Psoas muscle (tissue), 7 donors: ENCODE measurements at regions not wholly inside any gene's neighbourhood (a gene's known extent, or its start where the extent isn't known, plus 50 kb on each side); places are given as distances from the start of the nearest gene placed in this dataset.
A peak's percentile ranks its signal among the peaks of the same experiment; 100 is the strongest.

Experiments used
- ATAC-seq, 4 donors: fragments of 200-7000 bp; cut with Tn5 transposase; one replicate each; pipeline ENCODE4 v1.9.1; 2020; ENCODE audit warnings: moderate library complexity in 3 of 4, mild to moderate bottlenecking in 2 of 4
- DNase-seq, 2 donors: peaks; one replicate each; pipeline ENCODE4 v3.0.0-alpha.2; 2020
- H3K27ac ChIP-seq: fragments of 200-600 bp; one replicate; pipeline ENCODE4 v1.8.0; 2022
- H3K27me3 ChIP-seq, 3 donors: fragments of 200-600 bp in 1 of 3; one replicate each; pipeline versions ENCODE4 v1.6.1 to v1.8.0; 2013 to 2022; ENCODE audit warnings: low read length in 2 of 3, mild to moderate bottlenecking in 2 of 3, moderate library complexity in 1 of 3; ENCODE audit not compliant: insufficient read depth in 3 of 3
- H3K36me3 ChIP-seq, 2 donors: fragments of 200-600 bp in 1 of 2; one replicate each; pipeline versions ENCODE4 v1.6.1 to v1.8.0; 2013 to 2022; ENCODE audit warnings: low read depth in 1 of 2, mild to moderate bottlenecking in 1 of 2, moderate library complexity in 1 of 2; ENCODE audit not compliant: insufficient read depth in 1 of 2
- H3K4me1 ChIP-seq: fragments of 200-600 bp; one replicate; pipeline ENCODE4 v1.8.0; 2022
- H3K4me3 ChIP-seq: fragments of 200-600 bp; one replicate; pipeline ENCODE4 v1.8.0; 2022; ENCODE audit warnings: mild to moderate bottlenecking
- H3K9me3 ChIP-seq: fragments of 200-600 bp; one replicate; pipeline ENCODE4 v1.8.0; 2022
- CTCF ChIP-seq: fragments of 200-600 bp; IDR thresholded peaks from one replicate; pipeline ENCODE4 v1.8.0; 2022; ENCODE audit warnings: antibody characterized with exemption
- WGBS, 3 donors: extraction: QIAGEN DNeasy Blood & Tissue Kit; methylation state at CpG; one replicate each; pipeline versions ENCODE4 v1.1.6 to v1.1.7; 2013; 5-methylcytosine and 5-hydroxymethylcytosine counted together
- intact Hi-C, 2 donors: fragments of 100-400 bp; cut with DNase I; formaldehyde crosslinking; loops; one replicate each; pipeline versions ENCODE4 v1.11.0 to v1.14.2; 2022
- donor health status: healthy with polysubstance abuse.
- donor health status: DM: no; HTN: no; CAD: no; lungs with moderate emphysema.
- donor health status: Bipolar disorder and iron deficiency.
- donor health status: healthy.
- donor health status: DM: yes; HTN: yes; CAD: no.
- donor health status: DM: no; HTN: no; CAD: no.
- donor health status: DM: yes; HTN: yes; CAD: no.

DNA sequence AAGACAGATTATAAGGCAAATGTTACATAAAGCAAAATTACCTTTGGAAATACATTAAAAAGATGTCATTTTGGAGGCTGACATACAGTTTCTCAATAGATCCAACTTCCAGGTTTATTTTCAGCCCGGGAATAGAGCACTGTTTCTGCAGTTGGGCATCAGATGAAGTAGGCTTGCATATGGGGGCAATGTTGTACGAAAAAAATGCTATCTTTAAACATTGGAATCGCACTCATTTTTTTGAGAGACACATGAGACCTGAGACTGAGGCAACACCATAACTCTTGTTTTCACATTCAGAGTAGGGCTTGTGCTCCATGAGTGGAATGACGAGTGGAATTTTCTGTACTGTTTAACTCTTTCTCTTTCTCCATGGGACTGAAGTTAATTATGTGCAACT is 122.4 kb upstream of the ZRANB2 start:
- DNase-seq, result no peak
- H3K27me3 ChIP-seq, result no peaks in the 10 kb centered on the region
- no peak overlapping the region for H3K4me3 ChIP-seq
- no peaks in the 10 kb centered on the region for H3K9me3 ChIP-seq
- intact Hi-C loops, result no loop called here
- ATAC-seq, result no peak
- H3K36me3 ChIP-seq, result no peaks in the 10 kb centered on the region
- no peak overlapping the region for H3K27ac ChIP-seq
- H3K4me1 ChIP-seq, result no peaks in the 10 kb centered on the region
- no peak for TF ChIP-seq CTCF
- WGBS, 3 donors, result 75 to 80% (median 77%) methylated on average over 4 of the region's 4 CpGs

DNA sequence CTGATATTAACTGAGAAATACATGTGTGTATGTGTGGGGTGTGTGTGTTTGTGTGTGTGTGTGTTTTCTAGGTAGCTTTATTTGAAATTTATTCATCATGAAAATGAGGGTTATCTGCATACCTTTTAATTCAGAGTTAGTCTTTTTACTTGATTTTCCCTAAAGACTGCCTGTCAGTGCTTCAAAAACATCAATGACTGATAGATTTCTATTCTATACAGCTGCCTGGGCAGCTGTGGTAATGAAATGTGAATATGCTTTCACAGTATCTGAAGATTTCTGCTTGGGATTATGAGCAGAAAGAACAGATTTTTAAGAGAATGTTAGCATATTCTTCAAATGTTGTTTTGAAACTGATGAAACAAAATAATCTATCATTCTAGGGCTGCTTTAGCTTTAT is 119.7 kb upstream of the ZRANB2 start:
- no peaks in the 10 kb centered on the region for H3K4me1 ChIP-seq
- no peaks in the 10 kb centered on the region for H3K27me3 ChIP-seq
- no peaks in the 10 kb centered on the region for H3K36me3 ChIP-seq
- ATAC-seq, result no peak
- H3K4me3 ChIP-seq, result no peak overlapping the region
- no peak for TF ChIP-seq CTCF
- H3K27ac ChIP-seq, result no peak overlapping the region
- intact Hi-C loops, result no loop called here
- no peaks in the 10 kb centered on the region for H3K9me3 ChIP-seq
- DNase-seq, result no peak

GRCh38 chr1:71196685-71197084 is 115.8 kb upstream of the ZRANB2 start:
- Histone ChIP-seq H3K4me3 (no peak overlapping the region), H3K27me3 (no peaks in the 10 kb centered on the region), H3K4me1 (no peaks in the 10 kb centered on the region), H3K9me3 (no peaks in the 10 kb centered on the region), H3K27ac (no peak overlapping the region), H3K36me3 (no peaks in the 10 kb centered on the region)
- intact Hi-C loops, result loop anchor here in 1 of 2 donors (10.0 kb wide), 1 partner anchor 328 kb away; no protein-coding TSS in a partner anchor
- no peak for DNase-seq
- ATAC-seq, result no peak
- TF ChIP-seq CTCF, result peak; percentile 32

DNA sequence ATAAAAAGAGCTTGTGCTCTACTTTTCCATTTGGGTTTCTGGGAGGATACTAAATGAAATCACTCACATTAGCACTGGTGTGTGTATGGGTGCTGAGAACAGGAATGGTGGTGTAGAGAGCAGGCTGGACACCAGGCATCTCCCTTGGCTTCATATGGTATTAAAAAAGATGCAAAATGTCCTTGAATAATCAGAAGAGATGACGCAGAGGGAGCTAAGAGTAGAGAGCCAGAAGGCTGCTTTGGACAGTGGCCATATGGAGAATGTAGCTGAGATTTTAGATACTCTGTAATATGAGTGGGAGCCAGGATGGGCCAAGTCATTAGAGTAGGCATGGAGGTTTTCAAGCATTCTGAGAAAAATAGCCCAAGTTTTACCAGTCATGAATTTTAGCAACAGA is 112.3 kb upstream of the ZRANB2 start:
- ATAC-seq (no peak), DNase-seq (no peak)
- intact Hi-C loops, result loop anchor here in 1 of 2 donors (10.0 kb wide), 1 partner anchor 332 kb away; no protein-coding TSS in a partner anchor
- no peaks in the 10 kb centered on the region for H3K9me3 ChIP-seq
- no peaks in the 10 kb centered on the region for H3K27me3 ChIP-seq
- no peaks in the 10 kb centered on the region for H3K4me1 ChIP-seq
- 28 to 50% (median 40%) methylated on average over 1 of the region's 1 CpG for WGBS, 3 donors
- no peak overlapping the region for H3K4me3 ChIP-seq
- no peak for TF ChIP-seq CTCF
- no peak overlapping the region for H3K27ac ChIP-seq
- H3K36me3 ChIP-seq, result no peaks in the 10 kb centered on the region

GRCh38 chr1:71191520-71191919 is 110.7 kb upstream of the ZRANB2 start:
- no peak overlapping the region for H3K4me3 ChIP-seq
- H3K9me3 ChIP-seq, result no peaks in the 10 kb centered on the region
- WGBS, 3 donors, result 85 to 94% (median 91%) methylated on average over 1 of the region's 1 CpG
- TF ChIP-seq CTCF, result no peak
- ATAC-seq (no peak), DNase-seq (no peak)
- H3K36me3 ChIP-seq, result no peaks in the 10 kb centered on the region
- H3K27me3 ChIP-seq, result no peaks in the 10 kb centered on the region
- H3K4me1 ChIP-seq, result no peaks in the 10 kb centered on the region
- intact Hi-C loops, result loop anchor here in 1 of 2 donors (10.0 kb wide), 1 partner anchor 333 kb away; no protein-coding TSS in a partner anchor
- no peak overlapping the region for H3K27ac ChIP-seq
